ENCODE measurements at regions not wholly inside any gene's neighbourhood (a gene's known extent, or its start where the extent isn't known, plus 50 kb on each side); places are given as distances from the start of the nearest gene placed in this dataset.

- Histone ChIP-seq H2BK5ac (ENCODE audit: low read depth, low read length) (no peak overlapping the region), H3K4me3 (ENCODE audit: extremely low read depth in 1 of 4, insufficient read depth in 2 of 4, low read depth in 3 of 4, low read length in 4 of 4) (no peak overlapping the region), H4K91ac (replicated peaks; ENCODE audit: insufficient read length, low read length) (no peak overlapping the region), H3K4ac (replicated peaks; ENCODE audit: insufficient read length, low read depth, low read length) (no peak overlapping the region), H3K79me1 (ENCODE audit: low read depth, low read length) (no peaks in the 10 kb centered on the region), H4K5ac (ENCODE audit: insufficient read length, low read depth, low read length) (no peak overlapping the region), H2BK20ac (ENCODE audit: low read length) (no peak overlapping the region), H3K23me2 (ENCODE audit: low read depth, low read length) (no peaks in the 10 kb centered on the region), H3K27me3 (replicated peaks in 1 of 4; ENCODE audit: control insufficient read depth in 3 of 4, extremely low read depth in 1 of 4, insufficient read depth in 3 of 4, low read length in 3 of 4) (no peaks in the 10 kb centered on the region), H3K23ac (ENCODE audit: insufficient read length) (no peak overlapping the region), H3K36me3 (ENCODE audit: control insufficient read depth in 2 of 4, insufficient read depth in 4 of 4, low read length in 3 of 4) (no peaks in the 10 kb centered on the region), H3K14ac (ENCODE audit: insufficient read length) (no peak overlapping the region), H3K4me2 (ENCODE audit: insufficient read depth in 1 of 2, low read depth in 2 of 2, low read length in 2 of 2) (no peak overlapping the region), H2AK5ac (ENCODE audit: low read depth, low read length) (no peak overlapping the region), H4K8ac (ENCODE audit: extremely low read depth, insufficient read depth, low read length) (no peak overlapping the region), H3K79me2 (ENCODE audit: control insufficient read depth in 1 of 2, insufficient read depth in 2 of 2, low read length in 2 of 2) (no peaks in the 10 kb centered on the region), H3K9ac (replicated peaks in 1 of 4; ENCODE audit: extremely low read depth in 1 of 4, low read depth in 3 of 4, low read length in 3 of 4) (no peak overlapping the region), H3K27ac (ENCODE audit: low read depth, low read length) (no peak overlapping the region), H2AFZ (ENCODE audit: low read length) (no peak overlapping the region), H3K18ac (ENCODE audit: extremely low read depth, low read length) (no peak overlapping the region), H2BK120ac (replicated peaks; ENCODE audit: low read depth, low read length) (no peak overlapping the region), H2BK15ac (ENCODE audit: low read length) (no peak overlapping the region), H4K20me1 (replicated peaks in 1 of 2; ENCODE audit: control insufficient read depth in 1 of 2, insufficient read depth in 2 of 2, low read length in 2 of 2) (no peaks in the 10 kb centered on the region), H3K56ac (replicated peaks; ENCODE audit: insufficient read length, low read depth, low read length) (no peak overlapping the region), H3K4me1 (replicated peaks in 1 of 4; ENCODE audit: control insufficient read depth in 3 of 4, insufficient read depth in 4 of 4, low read length in 3 of 4) (peaks cover 0 to 4% (median 0%) of the 10 kb centered on the region in 4 experiments; a peak in 2 of 7 replicates), H3K9me3 (ENCODE audit: insufficient read depth in 2 of 2, low read depth in 1 of 2, low read length in 1 of 2) (no peaks in the 10 kb centered on the region; a peak in 1 of 4 replicates), H2BK12ac (ENCODE audit: low read depth, low read length) (no peak overlapping the region)
- TF ChIP-seq POU5F1 (IDR thresholded peaks at IDR 0.05; ENCODE audit: low read depth, low read length) (no peak), BCL11A (IDR thresholded peaks at IDR 0.05; ENCODE audit: low read depth in 2 of 2, low read length in 2 of 2) (no peak), CEBPB (IDR thresholded peaks at IDR 0.05; ENCODE audit: low read depth, low read length) (no peak), SP1 (IDR thresholded peaks at IDR 0.05; ENCODE audit: low read depth, low read length) (no peak), BRCA1 (IDR thresholded peaks at IDR 0.05; ENCODE audit: low read depth, low read length) (no peak), CTBP2 (IDR thresholded peaks at IDR 0.05; ENCODE audit: borderline replicate concordance, insufficient read depth, insufficient read length, low read length) (no peak), E2F6 (IDR thresholded peaks at IDR 0.05) (no peak), HDAC2 (IDR thresholded peaks at IDR 0.05; ENCODE audit: borderline replicate concordance in 1 of 2, low read depth in 2 of 2, low read length in 2 of 2) (no peak), ATF2 (IDR thresholded peaks at IDR 0.05; ENCODE audit: low read length) (no peak), RBBP5 (IDR thresholded peaks at IDR 0.05; ENCODE audit: borderline replicate concordance, low read depth, low read length) (no peak), TEAD4 (IDR thresholded peaks at IDR 0.05; ENCODE audit: low read depth, low read length) (no peak)
- DNase-seq (ENCODE audit: low read depth in 1 of 2, low spot score in 2 of 2), result no peak
- no peak for FAIRE-seq
- whole genome bisulfite sequencing, 2 experiments (ENCODE audit: extremely low coverage in 1 of 2, insufficient coverage in 1 of 2, insufficient read length in 1 of 2, insufficient replicate concordance in 2 of 2, low coverage in 1 of 2, low lambda C conversion rate in 2 of 2, missing lambda C conversion rate in 1 of 2), result 86% methylated on average over 1 of the region's 1 CpG; no CpG with 5 or more reads in 1 of the 2 experiments
- ChIA-PET POLR2A (ENCODE audit: partially characterized antibody) (no interaction called here), CTCF (ENCODE audit: partially characterized antibody) (no interaction called here)
These were observed 684.9 kb upstream of the ANKRD30A start for GRCh38 chr10:36440539-36440938.
